22Rv1 (cell line): ENCODE measurements at regions not wholly inside any gene's neighbourhood (a gene's known extent, or its start where the extent isn't known, plus 50 kb on each side); places are given as distances from the start of the nearest gene placed in this dataset.

Experiments used
- H3K27ac ChIP-seq: fragments of 450-650 bp; 2 replicates; pipeline ENCODE4 v1.5.1; 2017
- CTCF ChIP-seq: fragments of 450-650 bp; IDR thresholded peaks from 2 replicates; pipeline ENCODE4 v1.5.1; 2017; ENCODE audit warnings: mild to moderate bottlenecking
- ZFX ChIP-seq: fragments of 450-650 bp; IDR thresholded peaks from 2 replicates; pipeline ENCODE4 v1.6.1; 2017; ENCODE audit warnings: antibody characterized with exemption, borderline replicate concordance

GRCh38 chr10:2263561-2263960 lies 526.2 kb upstream of the ADARB2 start:
- TF ChIP-seq CTCF: no peak
- no peak for TF ChIP-seq ZFX
- H3K27ac ChIP-seq: no peak overlapping the region

- H3K27ac ChIP-seq: no peak overlapping the region
- TF ChIP-seq ZFX: no peak
- TF ChIP-seq CTCF: no peak
These were observed 525.6 kb upstream of the ADARB2 start for GRCh38 chr10:2262878-2263277.

- TF ChIP-seq CTCF: no peak
- no peak for TF ChIP-seq ZFX
- H3K27ac ChIP-seq: no peak overlapping the region
These were observed 525.0 kb upstream of the ADARB2 start for GRCh38 chr10:2262333-2262732.

GRCh38 chr10:2256241-2256640 lies 518.9 kb upstream of the ADARB2 start:
- H3K27ac ChIP-seq: no peak overlapping the region
- TF ChIP-seq ZFX (no peak), CTCF (no peak)

- TF ChIP-seq CTCF (no peak), ZFX (no peak)
- H3K27ac ChIP-seq: no peak overlapping the region
These were observed 514.8 kb upstream of the ADARB2 start for GRCh38 chr10:2252096-2252495.

- TF ChIP-seq ZFX: no peak
- TF ChIP-seq CTCF: no peak
- H3K27ac ChIP-seq: no peak overlapping the region
These were observed 514.3 kb upstream of the ADARB2 start for GRCh38 chr10:2251631-2252030.

- no peak overlapping the region for H3K27ac ChIP-seq
- TF ChIP-seq CTCF: no peak
- TF ChIP-seq ZFX: no peak
These were observed 509.4 kb upstream of the ADARB2 start for GRCh38 chr10:2246747-2247146.
